ENCODE measurements at regions not wholly inside any gene's neighbourhood (a gene's known extent, or its start where the extent isn't known, plus 50 kb on each side); places are given as distances from the start of the nearest gene placed in this dataset.

DNA sequence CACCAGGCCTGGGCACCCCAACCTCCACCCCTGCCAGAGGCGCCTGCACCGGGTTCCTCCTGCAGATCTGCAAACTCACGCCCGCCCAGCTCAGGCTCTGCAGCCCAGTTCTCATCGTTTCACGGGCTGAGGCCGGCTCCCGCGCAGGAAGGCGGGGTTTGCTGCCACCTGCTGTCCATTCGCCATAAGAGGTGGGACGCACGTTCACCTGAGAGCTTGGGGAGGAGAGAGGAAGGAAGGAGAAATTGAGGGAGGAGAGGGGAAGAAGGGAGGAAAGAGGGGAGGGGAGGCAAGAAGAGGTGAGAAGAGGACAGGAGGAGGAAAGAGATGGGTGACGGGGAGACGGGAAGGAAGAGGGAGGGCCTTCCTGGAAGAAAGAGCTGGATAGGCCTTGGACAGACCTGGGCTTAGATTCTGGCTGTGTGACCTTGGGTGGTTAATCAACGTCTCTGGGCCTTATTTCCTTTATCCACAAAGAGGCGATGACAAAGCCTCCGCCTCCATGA, 114.5 kb downstream of the ADRA2C start:
- TF ChIP-seq, protein P1, sequence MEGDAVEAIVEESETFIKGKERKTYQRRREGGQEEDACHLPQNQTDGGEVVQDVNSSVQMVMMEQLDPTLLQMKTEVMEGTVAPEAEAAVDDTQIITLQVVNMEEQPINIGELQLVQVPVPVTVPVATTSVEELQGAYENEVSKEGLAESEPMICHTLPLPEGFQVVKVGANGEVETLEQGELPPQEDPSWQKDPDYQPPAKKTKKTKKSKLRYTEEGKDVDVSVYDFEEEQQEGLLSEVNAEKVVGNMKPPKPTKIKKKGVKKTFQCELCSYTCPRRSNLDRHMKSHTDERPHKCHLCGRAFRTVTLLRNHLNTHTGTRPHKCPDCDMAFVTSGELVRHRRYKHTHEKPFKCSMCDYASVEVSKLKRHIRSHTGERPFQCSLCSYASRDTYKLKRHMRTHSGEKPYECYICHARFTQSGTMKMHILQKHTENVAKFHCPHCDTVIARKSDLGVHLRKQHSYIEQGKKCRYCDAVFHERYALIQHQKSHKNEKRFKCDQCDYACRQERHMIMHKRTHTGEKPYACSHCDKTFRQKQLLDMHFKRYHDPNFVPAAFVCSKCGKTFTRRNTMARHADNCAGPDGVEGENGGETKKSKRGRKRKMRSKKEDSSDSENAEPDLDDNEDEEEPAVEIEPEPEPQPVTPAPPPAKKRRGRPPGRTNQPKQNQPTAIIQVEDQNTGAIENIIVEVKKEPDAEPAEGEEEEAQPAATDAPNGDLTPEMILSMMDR (IDR thresholded peaks at IDR 0.05 in 4 of 5, conservative IDR thresholded peaks at IDR 0.05 in 1 of 5): peak in 4 of 5 experiments; percentile 30 to 73 (median 62)
- no peak for TF ChIP-seq POLR2A (IDR thresholded peaks at IDR 0.05)

All from gastrocnemius medialis (tissue), 4 donors.